Fibroblast of the conjunctiva (primary cell): ENCODE measurements at regions not wholly inside any gene's neighbourhood (a gene's known extent, or its start where the extent isn't known, plus 50 kb on each side); places are given as distances from the start of the nearest gene placed in this dataset.
"Not testable (repeated sequence)": the region's sequence is repeated elsewhere in the genome, so short reads cannot be mapped to it uniquely, and the experiment has no call there.

Experiments used
- DNase-seq: peaks from one replicate; pipeline ENCODE4 v3.0.0-alpha.2; 2010; ENCODE audit warnings: low read depth

- peak; percentile 61 for DNase-seq
Measured at GRCh38 chr1:203559523-203559922, 65.6 kb downstream of the OPTC start.

DNA sequence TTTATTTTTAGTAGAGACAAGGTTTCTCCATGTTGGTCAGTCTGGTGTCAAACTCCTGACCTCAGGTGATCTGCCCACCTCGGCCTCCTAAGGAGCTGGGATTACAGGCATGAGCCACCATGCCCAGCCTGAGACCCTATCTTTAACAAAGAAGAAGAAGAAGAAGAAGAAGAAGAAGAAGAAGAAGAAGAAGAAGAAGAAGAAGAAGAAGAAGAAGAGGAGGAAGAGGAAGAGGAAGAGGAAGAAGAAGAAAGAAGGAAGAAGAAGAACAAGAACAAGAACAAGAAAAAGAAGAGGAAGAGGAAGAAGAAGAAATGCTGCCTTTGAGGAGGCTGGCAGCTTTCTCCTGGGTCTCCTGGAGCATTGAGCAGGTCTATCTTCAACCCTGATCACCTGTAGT is 64.9 kb upstream of the ATP2B4 start:
- not testable (repeated sequence) for DNase-seq

DNA sequence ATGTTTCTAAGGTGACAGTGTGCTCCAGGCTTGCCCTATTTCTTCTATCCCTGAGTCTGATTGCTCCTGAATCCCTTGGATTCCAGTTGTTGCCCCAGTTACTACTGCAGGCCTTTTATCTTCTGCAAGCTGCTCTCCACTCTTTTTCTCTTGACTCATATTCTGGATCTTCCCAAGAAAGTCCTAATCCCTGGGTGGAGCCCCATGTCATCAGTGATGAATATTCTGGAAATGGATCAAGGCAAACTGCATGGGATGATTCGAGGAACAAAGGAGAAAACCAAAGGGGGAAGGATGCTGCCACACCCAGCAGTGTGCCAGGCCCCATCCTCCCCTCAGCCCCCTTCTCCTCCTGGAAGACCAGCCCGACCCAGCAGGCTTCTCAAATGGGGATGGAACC is 63.3 kb upstream of the ATP2B4 start:
- DNase-seq, result no peak

DNA sequence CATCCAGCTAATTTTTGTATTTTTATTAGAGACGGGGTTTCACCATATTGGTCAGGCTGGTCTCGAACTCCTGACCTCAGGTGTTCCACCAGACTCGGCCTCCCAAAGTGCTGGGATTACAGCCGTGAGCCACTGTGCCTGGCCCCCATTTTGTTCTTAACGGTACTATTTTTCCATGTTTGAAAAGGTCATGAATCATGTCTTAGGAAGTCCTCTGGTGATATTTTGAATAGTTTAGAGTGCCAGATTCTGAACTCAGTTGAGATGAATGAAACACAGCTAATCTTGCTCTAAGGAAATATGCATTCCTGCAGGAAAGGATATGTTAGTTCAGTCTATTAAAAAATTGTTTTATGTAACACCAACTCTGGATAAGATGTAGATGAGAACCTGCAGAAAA is 62.6 kb upstream of the ATP2B4 start:
- DNase-seq, result no peak

GRCh38 chr1:203565049-203565448 is 61.6 kb upstream of the ATP2B4 start:
- no peak for DNase-seq

- no peak for DNase-seq
Measured at GRCh38 chr1:203565981-203566380, 60.7 kb upstream of the ATP2B4 start.

GRCh38 chr1:203566966-203567365 is 59.7 kb upstream of the ATP2B4 start:
- not testable (repeated sequence) for DNase-seq

DNA sequence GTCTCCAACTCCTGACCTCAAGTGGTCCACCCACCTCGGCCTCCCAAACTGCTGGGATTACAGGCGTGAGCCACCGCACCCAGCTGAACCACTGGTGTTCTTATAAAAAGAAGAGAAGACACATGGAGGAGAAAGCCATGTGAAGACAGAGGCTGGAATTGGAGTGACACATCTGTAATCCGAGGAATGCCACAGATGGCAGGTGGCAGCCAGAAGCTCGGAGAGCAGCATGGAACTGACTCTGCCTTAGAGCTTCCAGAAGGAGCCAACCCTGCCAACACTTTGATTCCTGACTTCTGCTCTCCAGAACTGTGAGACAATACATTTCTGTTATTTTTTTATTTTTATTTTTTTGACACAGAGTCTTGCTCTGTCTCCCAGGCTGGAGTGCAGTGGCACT is 59.0 kb upstream of the ATP2B4 start:
- DNase-seq, result no peak

DNA sequence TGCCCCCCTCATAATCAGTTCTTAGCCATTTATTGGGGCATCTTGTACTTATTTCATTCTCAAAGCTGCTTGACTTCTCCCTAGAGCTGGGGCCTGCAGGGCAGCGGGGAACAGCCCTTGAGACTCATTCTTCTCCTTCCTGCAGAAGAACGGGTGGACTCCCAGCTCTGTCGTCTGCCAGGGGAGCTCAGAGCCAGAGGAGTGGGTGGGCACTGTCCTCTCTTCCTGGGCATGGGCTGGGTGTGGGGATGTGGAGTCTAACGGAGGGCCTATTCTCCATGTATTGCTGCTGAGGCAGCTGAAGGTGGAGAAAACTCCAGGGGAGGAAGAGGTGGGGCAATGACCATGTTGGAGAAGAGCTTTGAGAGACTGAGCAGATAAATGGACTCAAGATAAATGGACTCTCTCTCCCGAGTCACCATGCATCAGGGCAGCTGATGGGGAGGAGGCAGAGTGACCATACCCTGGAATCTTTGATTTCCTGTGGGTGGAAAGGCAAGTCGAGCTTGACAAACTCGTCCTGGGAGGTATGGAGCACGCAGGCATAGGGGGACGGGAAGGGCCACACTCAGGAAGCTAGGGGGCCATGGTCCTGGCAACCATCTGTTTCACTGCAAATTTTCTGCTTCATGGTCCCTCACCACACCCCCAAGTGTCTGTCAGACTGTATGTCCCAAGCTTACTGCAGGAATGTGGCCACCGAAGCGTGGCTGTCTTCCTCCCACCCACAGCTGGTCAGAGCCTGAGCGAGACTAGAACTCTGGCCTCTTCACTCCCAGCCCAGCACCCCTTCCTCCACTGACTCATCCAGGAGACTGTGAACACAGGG is 56.9 kb upstream of the ATP2B4 start:
- no peak for DNase-seq

DNA sequence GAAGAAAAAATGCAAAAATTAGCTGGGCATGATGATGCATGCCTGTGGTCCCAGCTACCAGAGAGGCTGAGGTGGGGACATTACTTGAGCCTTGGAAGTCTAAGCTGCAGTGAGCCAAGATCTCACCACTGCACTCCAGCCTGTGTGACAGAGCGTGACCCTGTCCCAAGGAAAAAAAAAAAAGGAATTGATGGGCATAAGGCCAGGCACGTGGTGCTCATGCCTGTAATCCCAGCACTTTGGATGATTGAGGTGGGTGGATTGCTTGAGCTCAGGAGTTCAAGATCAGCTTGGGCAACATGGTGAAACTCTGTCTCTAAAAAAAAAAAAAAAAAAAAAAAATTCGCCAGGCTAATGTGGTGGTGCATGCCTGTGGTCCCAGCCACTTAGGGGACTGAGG is 55.8 kb upstream of the ATP2B4 start:
- DNase-seq, result no peak

GRCh38 chr1:203571661-203572060 is 55.0 kb upstream of the ATP2B4 start:
- DNase-seq, result no peak

DNA sequence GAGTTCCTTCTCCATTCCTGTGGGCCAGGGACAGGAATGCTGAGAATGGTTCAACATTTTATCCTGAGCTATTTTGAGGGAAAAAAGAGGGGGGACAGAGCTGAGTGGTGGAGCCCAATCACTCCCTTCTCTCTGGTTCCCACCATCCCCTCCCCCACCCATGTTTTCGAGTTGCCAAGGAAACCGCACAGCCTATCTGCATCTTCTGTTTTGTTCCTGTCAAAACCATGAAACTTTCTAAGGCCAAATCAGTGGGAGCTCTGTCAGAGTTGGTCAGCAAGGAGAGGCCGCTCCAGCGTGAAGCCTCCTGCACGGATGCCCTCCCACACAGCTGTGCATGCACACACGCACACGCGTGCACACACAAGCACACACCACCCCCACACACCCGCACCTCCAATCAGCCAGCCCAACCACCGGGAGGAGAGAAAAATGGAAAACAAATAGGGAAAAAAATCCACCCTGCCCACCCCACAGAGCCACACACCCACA is 54.5 kb upstream of the ATP2B4 start:
- no peak for DNase-seq

- no peak for DNase-seq
Measured at GRCh38 chr1:203573730-203574129, 52.9 kb upstream of the ATP2B4 start.
